Activated B cell treated with CpG ODN at 0.5 μM for 24 hours (primary cell): ENCODE measurements at regions not wholly inside any gene's neighbourhood (a gene's known extent, or its start where the extent isn't known, plus 50 kb on each side); places are given as distances from the start of the nearest gene placed in this dataset.

ENCODE experiments used
- ATAC-seq: fragments of 200-7000 bp; cut with Tn5 transposase; one replicate; pipeline ENCODE4 v1.10.0; 2021; ENCODE audit warnings: low read depth, mild to moderate bottlenecking, moderate library complexity
- CTCF ChIA-PET: fragments of 350-600 bp; sonication (Branson Sonifier 250); formaldehyde crosslinking; loops from one replicate; lab custom pipeline; 2021; ENCODE audit warnings: antibody characterized with exemption; lab: Charles Lee
- POLR2A ChIA-PET: fragments of 350-600 bp; sonication (Branson Sonifier 250); formaldehyde crosslinking; loops from one replicate; lab custom pipeline; 2021; ENCODE audit warnings: antibody characterized with exemption; lab: Charles Lee
- DNase-seq: peaks from one replicate; pipeline ENCODE4 v3.0.0; 2022
- H3K27ac Mint-ChIP-seq: one replicate; pipeline ENCODE4 v1.8.0; 2020; ENCODE audit warnings: mixed read lengths
- H3K27me3 Mint-ChIP-seq: one replicate; pipeline ENCODE4 v1.8.0; 2021; ENCODE audit warnings: mixed read lengths
- H3K36me3 Mint-ChIP-seq: one replicate; pipeline ENCODE4 v1.8.0; 2021; ENCODE audit warnings: low read depth, mixed read lengths
- H3K4me1 Mint-ChIP-seq: one replicate; pipeline ENCODE4 v1.8.0; 2021; ENCODE audit warnings: mixed read lengths
- H3K4me3 Mint-ChIP-seq: one replicate; pipeline ENCODE4 v1.8.0; 2020; ENCODE audit warnings: mild to moderate bottlenecking, mixed read lengths
- H3K9me3 Mint-ChIP-seq: one replicate; pipeline ENCODE4 v1.8.0; 2020; ENCODE audit warnings: mixed read lengths
- CTCF ChIP-seq: fragments of 200-600 bp; IDR thresholded peaks from one replicate; pipeline ENCODE4 v1.8.0; 2022; ENCODE audit warnings: antibody characterized with exemption, mild to moderate bottlenecking
- intact Hi-C: fragments of 100-400 bp; cut with micrococcal nuclease; formaldehyde crosslinking; loops from one replicate; pipeline ENCODE4 v1.15.1; 2024

GRCh38 chr6:78460711-78461110, 406.6 kb upstream of the IRAK1BP1 start:
- TF ChIP-seq CTCF, result no peak
- no peak overlapping the region for H3K4me3 Mint-ChIP-seq
- H3K27me3 Mint-ChIP-seq, result no peaks in the 10 kb centered on the region
- intact Hi-C loops, result no loop called here
- peaks cover 6% of the 10 kb centered on the region for H3K9me3 Mint-ChIP-seq
- ChIA-PET CTCF (no interaction called here), POLR2A (no interaction called here)
- H3K36me3 Mint-ChIP-seq, result no peaks in the 10 kb centered on the region
- ATAC-seq (no peak), DNase-seq (no peak)
- H3K27ac Mint-ChIP-seq, result no peak overlapping the region
- no peaks in the 10 kb centered on the region for H3K4me1 Mint-ChIP-seq

- H3K27ac Mint-ChIP-seq, result no peak overlapping the region
- DNase-seq (no peak), ATAC-seq (no peak)
- CTCF ChIA-PET, result no interaction called here
- no peaks in the 10 kb centered on the region for H3K4me1 Mint-ChIP-seq
- H3K9me3 Mint-ChIP-seq, result peaks cover 7% of the 10 kb centered on the region
- no peaks in the 10 kb centered on the region for H3K27me3 Mint-ChIP-seq
- POLR2A ChIA-PET, result no interaction called here
- intact Hi-C loops, result no loop called here
- no peak overlapping the region for H3K4me3 Mint-ChIP-seq
- no peaks in the 10 kb centered on the region for H3K36me3 Mint-ChIP-seq
- no peak for TF ChIP-seq CTCF
Measured at GRCh38 chr6:78462728-78463127, 404.6 kb upstream of the IRAK1BP1 start.

- Mint-ChIP-seq H3K4me3 (no peak overlapping the region), H3K27me3 (no peaks in the 10 kb centered on the region), H3K27ac (no peak overlapping the region), H3K4me1 (no peaks in the 10 kb centered on the region), H3K36me3 (no peaks in the 10 kb centered on the region), H3K9me3 (peaks cover 16% of the 10 kb centered on the region)
- ChIA-PET CTCF (no interaction called here), POLR2A (no interaction called here)
- TF ChIP-seq CTCF, result no peak
- intact Hi-C loops, result no loop called here
- no peak for DNase-seq
- ATAC-seq, result no peak
Measured at GRCh38 chr6:78465059-78465634, 402.2 kb upstream of the IRAK1BP1 start.

GRCh38 chr6:78476561-78476960, 390.8 kb upstream of the IRAK1BP1 start:
- Mint-ChIP-seq H3K4me3 (no peak overlapping the region), H3K27ac (no peak overlapping the region), H3K27me3 (no peaks in the 10 kb centered on the region), H3K36me3 (no peaks in the 10 kb centered on the region), H3K4me1 (no peaks in the 10 kb centered on the region), H3K9me3 (peaks cover 4% of the 10 kb centered on the region)
- ChIA-PET POLR2A (no interaction called here), CTCF (no interaction called here)
- DNase-seq (no peak), ATAC-seq (no peak)
- TF ChIP-seq CTCF, result no peak
- intact Hi-C loops, result no loop called here

GRCh38 chr6:78482801-78483552, 384.4 kb upstream of the IRAK1BP1 start:
- peaks cover 2% of the 10 kb centered on the region for H3K9me3 Mint-ChIP-seq
- ChIA-PET POLR2A (no interaction called here), CTCF (no interaction called here)
- no peaks in the 10 kb centered on the region for H3K4me1 Mint-ChIP-seq
- intact Hi-C loops, result no loop called here
- ATAC-seq (no peak), DNase-seq (no peak)
- no peak overlapping the region for H3K4me3 Mint-ChIP-seq
- no peak overlapping the region for H3K27ac Mint-ChIP-seq
- no peak for TF ChIP-seq CTCF
- no peaks in the 10 kb centered on the region for H3K27me3 Mint-ChIP-seq
- H3K36me3 Mint-ChIP-seq, result no peaks in the 10 kb centered on the region
